KMS-11 (cell line): ENCODE measurements at regions not wholly inside any gene's neighbourhood (a gene's known extent, or its start where the extent isn't known, plus 50 kb on each side); places are given as distances from the start of the nearest gene placed in this dataset.

ENCODE experiments used
- H2AFZ ChIP-seq: fragments of 200-600 bp; sonication (generic); 2 replicates; pipeline ENCODE4 v1.6.1; 2016; ENCODE audit warnings: antibody characterized with exemption, mixed run types, low read depth
- H3K27ac ChIP-seq: fragments of 200-600 bp; sonication (generic); 2 replicates; pipeline ENCODE4 v1.6.1; 2016; ENCODE audit warnings: mild to moderate bottlenecking, mixed run types
- H3K27me3 ChIP-seq: fragments of 200-600 bp; sonication (generic); 2 replicates; pipeline ENCODE4 v1.6.1; 2017; ENCODE audit warnings: mild to moderate bottlenecking, low read depth, mixed run types, moderate library complexity; ENCODE audit not compliant: insufficient read depth
- H3K36me3 ChIP-seq: fragments of 200-600 bp; sonication (generic); 2 replicates; pipeline ENCODE4 v1.6.1; 2017; ENCODE audit warnings: mild to moderate bottlenecking, mixed run types; ENCODE audit not compliant: insufficient read depth
- H3K4me1 ChIP-seq: fragments of 200-600 bp; sonication (generic); 2 replicates; pipeline ENCODE4 v1.6.1; 2016; ENCODE audit warnings: mild to moderate bottlenecking, low read depth, mixed run types; ENCODE audit not compliant: poor library complexity, severe bottlenecking
- H3K4me2 ChIP-seq: fragments of 200-600 bp; sonication (generic); 2 replicates; pipeline ENCODE4 v1.7.0; 2016; ENCODE audit warnings: mild to moderate bottlenecking, mixed run types
- H3K4me3 ChIP-seq: fragments of 200-600 bp; sonication (generic); IDR thresholded peaks from 2 replicates; pipeline ENCODE4 v1.6.1; 2017; ENCODE audit warnings: low read depth, low read length, mixed read lengths; ENCODE audit not compliant: insufficient read depth
- H3K79me2 ChIP-seq: fragments of 200-600 bp; sonication (generic); 2 replicates; pipeline ENCODE4 v1.6.1; 2016; ENCODE audit warnings: low read depth, mixed run types; ENCODE audit not compliant: insufficient read depth
- H3K9ac ChIP-seq: fragments of 200-600 bp; sonication (generic); 2 replicates; pipeline ENCODE4 v1.6.1; 2016; ENCODE audit warnings: mild to moderate bottlenecking, mixed run types
- H4K20me1 ChIP-seq: fragments of 200-600 bp; sonication (generic); 2 replicates; pipeline ENCODE4 v1.6.1; 2016; ENCODE audit warnings: mild to moderate bottlenecking, mixed run types; ENCODE audit not compliant: insufficient read depth
- TF ChIP-seq, protein P1 (sequence below): fragments of 200-600 bp; sonication (generic); conservative IDR thresholded peaks from 2 replicates; pipeline ENCODE4 v1.6.1; 2017; ENCODE audit warnings: low read depth, mild to moderate bottlenecking, antibody characterized with exemption, low read length, moderate library complexity, mixed read lengths

DNA sequence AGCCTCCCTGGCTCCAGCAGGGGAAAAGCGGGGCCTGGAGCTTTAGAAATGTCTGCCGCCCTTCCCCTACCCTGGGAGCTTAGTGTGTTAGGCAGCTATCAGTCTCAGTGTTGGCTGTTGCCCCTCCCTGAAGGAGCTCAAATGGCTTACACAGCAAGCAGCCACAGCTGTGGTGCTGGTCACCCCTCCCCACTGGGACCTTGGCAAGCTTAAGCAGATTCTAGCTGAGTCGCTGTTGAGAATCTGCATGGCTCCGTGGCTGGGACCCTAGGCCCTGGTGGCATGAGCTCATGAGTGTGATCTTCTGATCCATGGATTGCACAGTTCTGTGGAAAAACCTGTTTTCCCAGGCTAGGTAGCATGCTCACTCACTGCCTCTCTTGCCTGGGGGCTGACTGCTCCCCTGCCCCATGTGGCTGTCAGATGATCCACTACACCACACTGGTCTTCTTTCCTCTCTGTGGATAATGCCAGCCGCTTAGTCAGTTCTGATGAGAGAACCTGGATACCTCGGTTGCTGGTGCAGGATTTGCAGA lies 714.0 kb downstream of the MAFB start:
- H3K4me2 ChIP-seq: no peak overlapping the region
- no peaks in the 10 kb centered on the region for H3K36me3 ChIP-seq
- TF ChIP-seq, protein P1, sequence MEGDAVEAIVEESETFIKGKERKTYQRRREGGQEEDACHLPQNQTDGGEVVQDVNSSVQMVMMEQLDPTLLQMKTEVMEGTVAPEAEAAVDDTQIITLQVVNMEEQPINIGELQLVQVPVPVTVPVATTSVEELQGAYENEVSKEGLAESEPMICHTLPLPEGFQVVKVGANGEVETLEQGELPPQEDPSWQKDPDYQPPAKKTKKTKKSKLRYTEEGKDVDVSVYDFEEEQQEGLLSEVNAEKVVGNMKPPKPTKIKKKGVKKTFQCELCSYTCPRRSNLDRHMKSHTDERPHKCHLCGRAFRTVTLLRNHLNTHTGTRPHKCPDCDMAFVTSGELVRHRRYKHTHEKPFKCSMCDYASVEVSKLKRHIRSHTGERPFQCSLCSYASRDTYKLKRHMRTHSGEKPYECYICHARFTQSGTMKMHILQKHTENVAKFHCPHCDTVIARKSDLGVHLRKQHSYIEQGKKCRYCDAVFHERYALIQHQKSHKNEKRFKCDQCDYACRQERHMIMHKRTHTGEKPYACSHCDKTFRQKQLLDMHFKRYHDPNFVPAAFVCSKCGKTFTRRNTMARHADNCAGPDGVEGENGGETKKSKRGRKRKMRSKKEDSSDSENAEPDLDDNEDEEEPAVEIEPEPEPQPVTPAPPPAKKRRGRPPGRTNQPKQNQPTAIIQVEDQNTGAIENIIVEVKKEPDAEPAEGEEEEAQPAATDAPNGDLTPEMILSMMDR: no peak
- no peaks in the 10 kb centered on the region for H4K20me1 ChIP-seq
- H3K79me2 ChIP-seq: no peaks in the 10 kb centered on the region
- no peak overlapping the region for H3K27ac ChIP-seq
- H2AFZ ChIP-seq: no peak overlapping the region
- H3K4me3 ChIP-seq: no peak overlapping the region
- no peaks in the 10 kb centered on the region for H3K4me1 ChIP-seq
- no peaks in the 10 kb centered on the region for H3K27me3 ChIP-seq
- H3K9ac ChIP-seq: no peak overlapping the region

DNA sequence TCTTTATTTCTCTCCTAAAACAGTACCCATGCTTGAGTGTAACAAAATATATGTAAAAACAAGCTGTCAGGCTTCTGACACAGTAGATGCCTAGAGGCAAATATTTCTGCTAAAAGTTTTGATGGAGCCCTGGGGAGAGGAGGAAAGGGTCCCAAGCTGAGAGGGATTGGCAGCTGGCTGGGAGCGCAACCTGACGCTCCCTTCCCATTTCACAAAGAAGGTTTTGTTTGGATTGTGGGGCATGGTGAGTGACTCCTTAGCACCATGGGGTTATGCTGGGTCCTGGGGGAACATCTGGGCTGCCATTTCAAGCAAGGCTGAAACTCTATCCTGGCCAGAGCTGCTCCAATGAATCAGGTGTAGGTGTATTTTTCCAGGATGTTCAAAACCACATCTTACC lies 720.5 kb downstream of the MAFB start:
- no peaks in the 10 kb centered on the region for H3K4me1 ChIP-seq
- H3K79me2 ChIP-seq: no peaks in the 10 kb centered on the region
- H3K27ac ChIP-seq: no peak overlapping the region
- no peak overlapping the region for H3K9ac ChIP-seq
- no peaks in the 10 kb centered on the region for H3K27me3 ChIP-seq
- H2AFZ ChIP-seq: no peak overlapping the region
- no peaks in the 10 kb centered on the region for H4K20me1 ChIP-seq
- no peak overlapping the region for H3K4me3 ChIP-seq
- H3K4me2 ChIP-seq: no peak overlapping the region
- no peaks in the 10 kb centered on the region for H3K36me3 ChIP-seq
- TF ChIP-seq, protein P1: no peak

DNA sequence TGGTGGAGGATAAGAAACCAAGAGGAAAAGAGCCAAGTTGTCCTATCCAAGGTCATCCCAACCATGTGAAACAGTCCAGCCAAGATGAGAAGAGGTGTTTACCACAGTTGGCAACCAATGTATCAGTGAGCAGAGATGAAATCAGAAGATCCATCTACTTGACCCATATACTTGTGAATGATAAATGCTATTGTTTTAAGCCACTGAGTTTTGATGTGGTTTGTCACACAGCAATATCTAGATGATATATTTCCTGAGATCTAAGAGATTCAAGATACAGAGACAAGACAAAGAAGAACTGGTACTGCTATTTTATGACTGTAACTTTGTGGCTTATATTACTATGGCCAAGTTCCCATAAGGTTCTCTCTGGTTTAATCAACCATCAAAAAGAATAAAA lies 721.2 kb downstream of the MAFB start:
- no peak overlapping the region for H3K27ac ChIP-seq
- no peaks in the 10 kb centered on the region for H3K79me2 ChIP-seq
- no peak overlapping the region for H3K9ac ChIP-seq
- no peak overlapping the region for H2AFZ ChIP-seq
- TF ChIP-seq, protein P1: no peak
- no peaks in the 10 kb centered on the region for H3K27me3 ChIP-seq
- no peaks in the 10 kb centered on the region for H3K4me1 ChIP-seq
- no peak overlapping the region for H3K4me2 ChIP-seq
- no peaks in the 10 kb centered on the region for H4K20me1 ChIP-seq
- no peak overlapping the region for H3K4me3 ChIP-seq
- H3K36me3 ChIP-seq: no peaks in the 10 kb centered on the region

DNA sequence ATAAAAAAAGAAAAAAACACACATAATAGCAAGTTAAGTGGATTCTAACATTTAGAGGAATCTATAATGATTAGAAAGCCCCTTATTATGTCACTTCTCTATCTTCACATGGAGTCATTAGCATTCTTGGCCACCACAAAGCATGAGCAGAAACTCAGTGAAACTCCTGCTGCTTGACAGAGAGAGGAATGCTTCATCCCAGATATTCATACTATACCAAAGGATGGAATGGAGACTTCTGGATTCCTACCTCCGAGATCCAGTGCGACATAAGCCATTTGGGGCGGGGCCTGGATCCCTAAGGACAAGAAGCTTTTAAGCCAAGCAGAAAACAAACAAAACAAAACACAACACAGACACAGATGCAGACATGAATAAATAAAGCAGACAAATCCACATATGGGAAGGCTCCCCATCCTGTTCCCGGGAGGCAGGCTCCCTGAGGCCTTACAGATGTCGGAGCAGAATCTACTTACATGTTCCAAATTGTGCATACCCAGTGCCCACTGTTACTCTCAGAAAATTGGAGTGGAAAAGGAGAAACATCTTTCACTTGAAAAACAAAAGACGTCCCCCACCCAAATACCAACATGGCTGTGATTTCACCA lies 727.3 kb downstream of the MAFB start:
- Histone ChIP-seq H3K27me3 (no peaks in the 10 kb centered on the region), H3K9ac (no peak overlapping the region), H3K27ac (no peak overlapping the region), H3K79me2 (no peaks in the 10 kb centered on the region), H2AFZ (no peak overlapping the region), H4K20me1 (no peaks in the 10 kb centered on the region), H3K36me3 (no peaks in the 10 kb centered on the region), H3K4me1 (no peaks in the 10 kb centered on the region), H3K4me3 (no peak overlapping the region), H3K4me2 (no peak overlapping the region)
- TF ChIP-seq, protein P1: no peak
